ENCODE measurements at regions not wholly inside any gene's neighbourhood (a gene's known extent, or its start where the extent isn't known, plus 50 kb on each side); places are given as distances from the start of the nearest gene placed in this dataset.

- Mint-ChIP-seq H3K9me3 (peaks cover 2% of the 10 kb centered on the region), H3K4me1 (no peaks in the 10 kb centered on the region), H3K27ac (no peak overlapping the region), H3K36me3 (no peaks in the 10 kb centered on the region), H3K27me3 (ENCODE audit: insufficient read depth, low read depth) (no peaks in the 10 kb centered on the region), H3K4me3 (no peak overlapping the region)
- no peaks in the 10 kb centered on the region for H3K9me3 ChIP-seq (ENCODE audit: low read depth)
- H3K4me3 ChIP-seq = no peak overlapping the region
- H3F3A ChIP-seq (ENCODE audit: low read depth) = no peaks in the 10 kb centered on the region
- no peaks in the 10 kb centered on the region for H3K36me3 ChIP-seq
- H3K4me2 ChIP-seq = no peak overlapping the region
- H3K4me1 ChIP-seq = no peaks in the 10 kb centered on the region
- H2AFZ ChIP-seq (replicated peaks) = no peak overlapping the region
- DNase-seq (ENCODE audit: low spot score) = no peak
- H3K27ac ChIP-seq = no peak overlapping the region
- H3K79me2 ChIP-seq (ENCODE audit: low read depth) = no peaks in the 10 kb centered on the region
- H3K27me3 ChIP-seq = no peaks in the 10 kb centered on the region
- TF ChIP-seq EZH2 (IDR thresholded peaks at IDR 0.05) (no peak), EZH2phosphoT487 (IDR thresholded peaks at IDR 0.05) (no peak)
- H4K20me1 ChIP-seq (ENCODE audit: low read depth) = no peaks in the 10 kb centered on the region
- H3K9ac ChIP-seq = no peak overlapping the region
Measured at GRCh38 chr10:2858452-2858851, 208.9 kb upstream of the PFKP start.

- H3K9ac ChIP-seq = no peak overlapping the region
- H3F3A ChIP-seq (ENCODE audit: low read depth) = no peaks in the 10 kb centered on the region
- no peaks in the 10 kb centered on the region for H3K27me3 ChIP-seq
- H3K4me3 ChIP-seq = no peak overlapping the region
- no peak for DNase-seq (ENCODE audit: low spot score)
- H3K9me3 Mint-ChIP-seq = peaks cover 2% of the 10 kb centered on the region
- H3K4me1 Mint-ChIP-seq = no peaks in the 10 kb centered on the region
- no peak for TF ChIP-seq EZH2 (IDR thresholded peaks at IDR 0.05)
- no peaks in the 10 kb centered on the region for H3K79me2 ChIP-seq (ENCODE audit: low read depth)
- H4K20me1 ChIP-seq (ENCODE audit: low read depth) = no peaks in the 10 kb centered on the region
- H3K36me3 ChIP-seq = no peaks in the 10 kb centered on the region
- H3K36me3 Mint-ChIP-seq = no peaks in the 10 kb centered on the region
- H2AFZ ChIP-seq (replicated peaks) = no peak overlapping the region
- no peak overlapping the region for H3K27ac ChIP-seq
- H3K27me3 Mint-ChIP-seq (ENCODE audit: insufficient read depth, low read depth) = no peaks in the 10 kb centered on the region
- H3K27ac Mint-ChIP-seq = no peak overlapping the region
- H3K4me1 ChIP-seq = no peaks in the 10 kb centered on the region
- H3K4me2 ChIP-seq = no peak overlapping the region
- H3K9me3 ChIP-seq (ENCODE audit: low read depth) = no peaks in the 10 kb centered on the region
- no peak overlapping the region for H3K4me3 Mint-ChIP-seq
Measured at GRCh38 chr10:2856598-2856997, 210.8 kb upstream of the PFKP start.

DNA sequence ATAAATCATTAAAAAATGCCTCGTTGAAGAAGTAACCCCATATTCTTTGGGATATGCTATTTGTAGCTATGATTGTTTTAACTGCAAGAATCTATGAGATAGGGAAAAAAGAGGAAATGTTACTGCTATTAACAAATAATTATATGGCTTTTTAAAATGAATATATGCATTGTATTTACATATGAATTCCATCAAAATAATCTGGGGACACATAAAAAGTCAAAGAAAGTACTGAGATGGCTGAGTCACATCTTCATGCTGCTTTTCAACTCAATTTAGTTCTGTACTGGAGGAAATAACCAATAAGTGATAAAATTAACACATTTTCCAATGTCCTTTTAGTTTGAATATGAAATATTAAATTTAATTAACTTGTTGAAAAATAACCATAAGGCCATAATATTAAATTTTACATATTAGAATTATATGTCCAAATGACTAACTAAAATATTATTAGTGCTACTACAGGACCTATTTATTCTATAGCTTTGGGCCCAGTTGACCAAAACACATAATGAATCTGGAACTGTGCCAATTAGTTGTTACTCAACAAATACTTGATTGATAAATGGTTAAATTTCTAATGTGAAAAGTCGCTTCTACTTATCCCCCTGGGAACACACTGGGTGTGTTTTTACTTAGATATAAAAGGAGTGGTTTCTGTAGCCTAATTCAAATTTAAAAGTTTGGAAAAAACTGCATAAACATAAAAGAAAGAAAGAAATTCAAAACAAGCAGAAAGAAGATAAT, 214.6 kb upstream of the PFKP start:
- no peaks in the 10 kb centered on the region for H4K20me1 ChIP-seq (ENCODE audit: low read depth)
- DNase-seq (ENCODE audit: low spot score) = no peak
- no peak overlapping the region for H2AFZ ChIP-seq (replicated peaks)
- no peaks in the 10 kb centered on the region for H3K4me1 Mint-ChIP-seq
- H3K4me3 Mint-ChIP-seq = no peak overlapping the region
- no peak overlapping the region for H3K27ac ChIP-seq
- H3K4me1 ChIP-seq = no peaks in the 10 kb centered on the region
- H3F3A ChIP-seq (ENCODE audit: low read depth) = no peaks in the 10 kb centered on the region
- H3K9ac ChIP-seq = no peak overlapping the region
- no peaks in the 10 kb centered on the region for H3K36me3 ChIP-seq
- no peaks in the 10 kb centered on the region for H3K27me3 ChIP-seq
- H3K4me3 ChIP-seq = no peak overlapping the region
- H3K9me3 Mint-ChIP-seq = no peaks in the 10 kb centered on the region
- H3K36me3 Mint-ChIP-seq = no peaks in the 10 kb centered on the region
- no peak overlapping the region for H3K27ac Mint-ChIP-seq
- H3K27me3 Mint-ChIP-seq (ENCODE audit: insufficient read depth, low read depth) = peaks cover 2% of the 10 kb centered on the region
- H3K79me2 ChIP-seq (ENCODE audit: low read depth) = no peaks in the 10 kb centered on the region
- H3K4me2 ChIP-seq = no peak overlapping the region
- TF ChIP-seq, protein P1, sequence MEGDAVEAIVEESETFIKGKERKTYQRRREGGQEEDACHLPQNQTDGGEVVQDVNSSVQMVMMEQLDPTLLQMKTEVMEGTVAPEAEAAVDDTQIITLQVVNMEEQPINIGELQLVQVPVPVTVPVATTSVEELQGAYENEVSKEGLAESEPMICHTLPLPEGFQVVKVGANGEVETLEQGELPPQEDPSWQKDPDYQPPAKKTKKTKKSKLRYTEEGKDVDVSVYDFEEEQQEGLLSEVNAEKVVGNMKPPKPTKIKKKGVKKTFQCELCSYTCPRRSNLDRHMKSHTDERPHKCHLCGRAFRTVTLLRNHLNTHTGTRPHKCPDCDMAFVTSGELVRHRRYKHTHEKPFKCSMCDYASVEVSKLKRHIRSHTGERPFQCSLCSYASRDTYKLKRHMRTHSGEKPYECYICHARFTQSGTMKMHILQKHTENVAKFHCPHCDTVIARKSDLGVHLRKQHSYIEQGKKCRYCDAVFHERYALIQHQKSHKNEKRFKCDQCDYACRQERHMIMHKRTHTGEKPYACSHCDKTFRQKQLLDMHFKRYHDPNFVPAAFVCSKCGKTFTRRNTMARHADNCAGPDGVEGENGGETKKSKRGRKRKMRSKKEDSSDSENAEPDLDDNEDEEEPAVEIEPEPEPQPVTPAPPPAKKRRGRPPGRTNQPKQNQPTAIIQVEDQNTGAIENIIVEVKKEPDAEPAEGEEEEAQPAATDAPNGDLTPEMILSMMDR (IDR thresholded peaks at IDR 0.05) = no peak
- TF ChIP-seq EZH2 (IDR thresholded peaks at IDR 0.05) (no peak), EZH2phosphoT487 (IDR thresholded peaks at IDR 0.05) (no peak)
- H3K9me3 ChIP-seq (ENCODE audit: low read depth) = no peaks in the 10 kb centered on the region

DNA sequence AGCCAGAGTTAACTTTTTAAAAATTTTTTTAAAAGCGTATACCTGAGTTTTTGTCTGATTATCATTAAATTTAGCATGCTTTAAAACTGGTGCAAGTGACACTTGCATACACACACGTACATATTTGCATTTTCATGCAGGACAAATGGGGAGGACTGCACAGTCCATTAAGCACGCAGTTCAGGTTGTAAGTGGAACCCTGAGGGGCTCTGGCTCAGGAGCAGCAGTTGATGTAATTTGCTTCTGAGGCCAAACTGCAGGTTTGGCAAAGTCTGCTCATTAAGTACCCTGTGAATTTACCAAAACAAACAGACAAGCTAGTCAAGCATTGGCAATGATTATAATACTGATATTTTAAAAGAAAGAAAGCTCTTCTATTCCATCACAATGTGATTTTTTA, 215.8 kb upstream of the PFKP start:
- H3K4me3 ChIP-seq = no peak overlapping the region
- no peaks in the 10 kb centered on the region for H3K9me3 ChIP-seq (ENCODE audit: low read depth)
- Mint-ChIP-seq H3K4me1 (no peaks in the 10 kb centered on the region), H3K27me3 (ENCODE audit: insufficient read depth, low read depth) (peaks cover 2% of the 10 kb centered on the region), H3K27ac (no peak overlapping the region), H3K4me3 (no peak overlapping the region), H3K36me3 (no peaks in the 10 kb centered on the region), H3K9me3 (no peaks in the 10 kb centered on the region)
- H3K27ac ChIP-seq = no peak overlapping the region
- H3F3A ChIP-seq (ENCODE audit: low read depth) = no peaks in the 10 kb centered on the region
- no peak overlapping the region for H3K4me2 ChIP-seq
- H4K20me1 ChIP-seq (ENCODE audit: low read depth) = no peaks in the 10 kb centered on the region
- no peaks in the 10 kb centered on the region for H3K36me3 ChIP-seq
- TF ChIP-seq, protein P1 (IDR thresholded peaks at IDR 0.05) = no peak
- no peak for TF ChIP-seq EZH2phosphoT487 (IDR thresholded peaks at IDR 0.05)
- TF ChIP-seq EZH2 (IDR thresholded peaks at IDR 0.05) = no peak
- no peak overlapping the region for H3K9ac ChIP-seq
- H3K79me2 ChIP-seq (ENCODE audit: low read depth) = no peaks in the 10 kb centered on the region
- no peaks in the 10 kb centered on the region for H3K4me1 ChIP-seq
- no peak for DNase-seq (ENCODE audit: low spot score)
- H2AFZ ChIP-seq (replicated peaks) = no peak overlapping the region
- no peaks in the 10 kb centered on the region for H3K27me3 ChIP-seq
